H9 (cell line): ENCODE measurements at regions not wholly inside any gene's neighbourhood (a gene's known extent, or its start where the extent isn't known, plus 50 kb on each side); places are given as distances from the start of the nearest gene placed in this dataset.

Experiments used
- DNase-seq: peaks from one replicate; pipeline ENCODE4 v3.0.0-alpha.2; 2017
- H2AFZ ChIP-seq: one replicate; pipeline ENCODE4 v1.6.1; 2013; ENCODE audit warnings: mild to moderate bottlenecking, low read length, control low read depth, moderate library complexity
- H2AK5ac ChIP-seq: 2 replicates; pipeline ENCODE4 v1.6.1; 2013; ENCODE audit warnings: low read length, control low read depth, mixed read lengths; ENCODE audit not compliant: insufficient read length
- H2BK120ac ChIP-seq: one replicate; pipeline ENCODE4 v1.6.1; 2013; ENCODE audit warnings: low read depth, mild to moderate bottlenecking, low read length, control low read depth, inconsistent platforms; ENCODE audit not compliant: poor library complexity, severe bottlenecking
- H2BK12ac ChIP-seq: 2 replicates; pipeline ENCODE4 v1.6.1; 2013; ENCODE audit warnings: low read length, control low read depth, mixed read lengths, low read depth; ENCODE audit not compliant: insufficient read length
- H2BK15ac ChIP-seq: 2 replicates; pipeline ENCODE4 v1.6.1; 2013; ENCODE audit warnings: low read depth, low read length, control low read depth
- H2BK20ac ChIP-seq: one replicate; pipeline ENCODE4 v1.6.1; 2013; ENCODE audit warnings: low read depth, mild to moderate bottlenecking, low read length, control low read depth, inconsistent platforms; ENCODE audit not compliant: poor library complexity, severe bottlenecking
- H2BK5ac ChIP-seq: 2 replicates; pipeline ENCODE4 v1.6.1; 2013; ENCODE audit warnings: low read length, control low read depth, mixed read lengths; ENCODE audit not compliant: insufficient read length
- H3K14ac ChIP-seq: 2 replicates; pipeline ENCODE4 v1.6.1; 2013; ENCODE audit warnings: low read length, control low read depth; ENCODE audit not compliant: insufficient read depth
- H3K18ac ChIP-seq: 2 replicates; pipeline ENCODE4 v1.6.1; 2013; ENCODE audit warnings: low read depth, mild to moderate bottlenecking, mixed read lengths, low read length, control low read depth; ENCODE audit not compliant: insufficient read length
- H3K23ac ChIP-seq: 2 replicates; pipeline ENCODE4 v1.6.1; 2013; ENCODE audit warnings: low read length, control low read depth, mixed read lengths, low read depth; ENCODE audit not compliant: insufficient read length
- H3K23me2 ChIP-seq: 2 replicates; pipeline ENCODE4 v1.6.1; 2013; ENCODE audit warnings: low read depth, mild to moderate bottlenecking, mixed read lengths, low read length, control low read depth; ENCODE audit not compliant: insufficient read length, poor library complexity, severe bottlenecking
- H3K27ac ChIP-seq: 2 replicates; pipeline ENCODE4 v1.5.1; 2013; ENCODE audit warnings: low read length, control low read depth, mixed read lengths, low read depth; ENCODE audit not compliant: insufficient read length
- H3K27me3 ChIP-seq: 2 replicates; pipeline ENCODE4 v1.6.1; 2013; ENCODE audit warnings: low read length, control low read depth, inconsistent platforms; ENCODE audit not compliant: insufficient read depth
- H3K4ac ChIP-seq: 2 replicates; pipeline ENCODE4 v1.6.1; 2013; ENCODE audit warnings: low read depth, mild to moderate bottlenecking, control low read depth, inconsistent platforms, low read length, moderate library complexity
- H3K4me1 ChIP-seq: 2 replicates; pipeline ENCODE4 v1.6.1; 2013; ENCODE audit warnings: low read length, control low read depth, inconsistent platforms; ENCODE audit not compliant: insufficient read depth
- H3K4me2 ChIP-seq: 2 replicates; pipeline ENCODE4 v1.6.1; 2013; ENCODE audit warnings: low read length, control low read depth, mixed read lengths; ENCODE audit not compliant: insufficient read length, insufficient read depth
- H3K56ac ChIP-seq: 2 replicates; pipeline ENCODE4 v1.6.1; 2013; ENCODE audit warnings: low read depth, mild to moderate bottlenecking, mixed read lengths, low read length, control low read depth; ENCODE audit not compliant: insufficient read length
- H3K79me1 ChIP-seq: 2 replicates; pipeline ENCODE4 v1.6.1; 2013; ENCODE audit warnings: low read depth, mild to moderate bottlenecking, moderate library complexity, low read length, control low read depth, inconsistent platforms; ENCODE audit not compliant: insufficient read depth, poor library complexity, severe bottlenecking
- H3K79me2 ChIP-seq: 2 replicates; pipeline ENCODE4 v1.6.1; 2013; ENCODE audit warnings: low read length, control low read depth, inconsistent platforms; ENCODE audit not compliant: insufficient read depth
- H3K9ac ChIP-seq: 2 replicates; pipeline ENCODE4 v1.6.1; 2013; ENCODE audit warnings: low read length, control low read depth, mixed read lengths; ENCODE audit not compliant: insufficient read length; ENCODE audit errors: extremely low read depth
- H3K9me3 ChIP-seq: one replicate; pipeline ENCODE4 v1.6.1; 2013; ENCODE audit warnings: low read depth, low read length, inconsistent platforms; ENCODE audit not compliant: control insufficient read depth
- H3T11ph ChIP-seq: one replicate; pipeline ENCODE4 v1.6.1; 2013; ENCODE audit warnings: mild to moderate bottlenecking, low read length, control low read depth, inconsistent platforms
- H4K20me1 ChIP-seq: one replicate; pipeline ENCODE4 v1.6.1; 2013; ENCODE audit not compliant: control insufficient read depth, insufficient read length, insufficient read depth
- H4K5ac ChIP-seq: 2 replicates; pipeline ENCODE4 v1.6.1; 2013; ENCODE audit warnings: low read depth, mild to moderate bottlenecking, mixed read lengths, low read length, control low read depth; ENCODE audit not compliant: insufficient read length
- H4K8ac ChIP-seq: replicated peaks from 2 replicates; pipeline ENCODE4 v1.6.1; 2013; ENCODE audit warnings: low read length, control low read depth, mixed read lengths, low read depth; ENCODE audit not compliant: insufficient read length
- H4K91ac ChIP-seq: 2 replicates; pipeline ENCODE4 v1.6.1; 2013; ENCODE audit warnings: low read depth, mild to moderate bottlenecking, moderate library complexity, mixed read lengths, low read length, control low read depth; ENCODE audit not compliant: insufficient read length
- H3K27ac Mint-ChIP-seq, 3 experiments: 2 replicates in 2 of 3; 3 replicates in 1 of 3; pipeline ENCODE4 v1.8.0; 2020 to 2021; ENCODE audit warnings: mixed read lengths in 3 of 3, mild to moderate bottlenecking in 1 of 3, moderate library complexity in 1 of 3
- H3K27me3 Mint-ChIP-seq: 2 replicates; pipeline ENCODE4 v1.8.0; 2021; ENCODE audit warnings: low read depth, mild to moderate bottlenecking, moderate library complexity, mixed read lengths
- H3K36me3 Mint-ChIP-seq, 3 experiments: 2 replicates in 2 of 3; 3 replicates in 1 of 3; pipeline ENCODE4 v1.8.0; 2020 to 2021; ENCODE audit warnings: low read depth in 3 of 3, mixed read lengths in 3 of 3; ENCODE audit not compliant: insufficient read depth in 1 of 3
- H3K4me1 Mint-ChIP-seq, 2 experiments: 2 replicates each; pipeline ENCODE4 v1.8.0; 2020; ENCODE audit warnings: mixed read lengths in 2 of 2
- H3K4me3 Mint-ChIP-seq, 2 experiments: 2 replicates in 1 of 2; 3 replicates in 1 of 2; pipeline ENCODE4 v1.8.0; 2020 to 2021; ENCODE audit warnings: mild to moderate bottlenecking in 2 of 2, mixed read lengths in 2 of 2, moderate library complexity in 1 of 2
- H3K9me3 Mint-ChIP-seq, 2 experiments: 2 replicates in 1 of 2; 3 replicates in 1 of 2; pipeline ENCODE4 v1.8.0; 2020; ENCODE audit warnings: mild to moderate bottlenecking in 2 of 2, mixed read lengths in 2 of 2, moderate library complexity in 1 of 2
- CTCF ChIP-seq: fragments of 200-600 bp; sonication (generic); conservative IDR thresholded peaks from 3 replicates; pipeline ENCODE4 v1.8.0; 2021; ENCODE audit warnings: antibody characterized with exemption, mild to moderate bottlenecking
- WGBS: extraction: QIAGEN DNeasy Blood & Tissue Kit; methylation state at CpG from one replicate; pipeline ENCODE4 v1.1.7; 2013; ENCODE audit warnings: missing lambda C conversion rate, low lambda C conversion rate, mixed read lengths; ENCODE audit not compliant: insufficient read length; ENCODE audit errors: extremely low coverage; 5-methylcytosine and 5-hydroxymethylcytosine counted together

DNA sequence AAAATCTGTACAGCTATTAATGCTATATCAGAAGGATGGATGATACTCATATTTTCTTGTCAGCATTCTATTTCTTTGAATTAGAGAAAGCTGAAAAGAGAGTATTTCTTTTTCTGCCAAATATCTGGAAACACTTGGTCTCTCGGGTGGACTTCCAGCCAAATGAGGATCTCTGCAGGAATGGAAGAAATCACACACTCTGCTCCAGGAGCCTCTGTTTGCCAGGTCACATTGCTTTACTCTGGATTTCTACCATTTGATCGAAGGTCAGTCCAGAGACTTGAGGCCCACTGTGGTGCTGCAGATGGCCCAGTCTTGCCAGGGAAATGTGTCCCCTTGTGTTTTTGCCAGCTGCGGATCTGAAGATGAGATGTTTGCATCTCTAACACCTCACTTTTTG is 154.1 kb downstream of the PCSK1 start:
- no peaks in the 10 kb centered on the region for H4K20me1 ChIP-seq
- H3K4me2 ChIP-seq, result no peak overlapping the region
- no peak overlapping the region for H3K27ac ChIP-seq
- H2BK12ac ChIP-seq, result no peak overlapping the region
- H3K79me2 ChIP-seq, result no peaks in the 10 kb centered on the region
- H2BK120ac ChIP-seq, result no peak overlapping the region
- H2AFZ ChIP-seq, result no peak overlapping the region
- H3K4ac ChIP-seq, result no peak overlapping the region
- no peak overlapping the region for H3T11ph ChIP-seq
- no peak overlapping the region for H4K91ac ChIP-seq
- H2AK5ac ChIP-seq, result no peak overlapping the region
- H3K23me2 ChIP-seq, result no peaks in the 10 kb centered on the region
- no peaks in the 10 kb centered on the region for H3K4me1 ChIP-seq
- Mint-ChIP-seq H3K4me3 (no peak overlapping the region), H3K27ac (no peak overlapping the region), H3K27me3 (no peaks in the 10 kb centered on the region), H3K36me3 (peaks cover 0 to 7% (median 0%) of the 10 kb centered on the region in 3 experiments; a peak in 2 of 7 replicates), H3K4me1 (0 out of 4 replicates have a peak, but pooled peaks cover 0 to 3% of the 10 kb centered on the region in 2 experiments), H3K9me3 (peaks cover 0 to 5% of the 10 kb centered on the region in 2 experiments; a peak in 1 of 5 replicates)
- H2BK20ac ChIP-seq, result no peak overlapping the region
- no peaks in the 10 kb centered on the region for H3K79me1 ChIP-seq
- no peak overlapping the region for H3K18ac ChIP-seq
- no peak overlapping the region for H2BK5ac ChIP-seq
- H4K8ac ChIP-seq, result no peak overlapping the region
- no CpG with 5 or more reads among the region's 3 CpGs for WGBS
- H3K23ac ChIP-seq, result no peak overlapping the region
- H3K27me3 ChIP-seq, result no peaks in the 10 kb centered on the region
- no peak overlapping the region for H4K5ac ChIP-seq
- H2BK15ac ChIP-seq, result no peak overlapping the region; the same call in 1 of the 2 replicates
- no peak for DNase-seq
- TF ChIP-seq CTCF, result no peak
- no peaks in the 10 kb centered on the region for H3K9me3 ChIP-seq
- H3K56ac ChIP-seq, result no peak overlapping the region
- H3K9ac ChIP-seq, result no peak overlapping the region
- H3K14ac ChIP-seq, result no peak overlapping the region
